OCI-LY3 (cell line): ENCODE measurements at regions not wholly inside any gene's neighbourhood (a gene's known extent, or its start where the extent isn't known, plus 50 kb on each side); places are given as distances from the start of the nearest gene placed in this dataset.

Experiments
- CTCF ChIP-seq: fragments of 200-600, 300-600 bp; sonication (generic); IDR thresholded peaks from 2 replicates; pipeline ENCODE4 v1.5.1; 2014; ENCODE audit warnings: antibody characterized with exemption, low read length, low read depth
- EZH2phosphoT487 ChIP-seq: fragments of 200-600 bp; shearing (Covaris generic); IDR thresholded peaks from 2 replicates; pipeline ENCODE4 v1.6.1; 2018; ENCODE audit warnings: antibody characterized with exemption, mixed run types, low read depth

- TF ChIP-seq CTCF = no peak
- TF ChIP-seq EZH2phosphoT487 = no peak
Measured at GRCh38 chrX:128698573-128699181, 646.5 kb upstream of the ACTRT1 start.
